Keratinocyte (primary cell): ENCODE measurements at regions not wholly inside any gene's neighbourhood (a gene's known extent, or its start where the extent isn't known, plus 50 kb on each side); places are given as distances from the start of the nearest gene placed in this dataset.

Source experiments
- DNase-seq: peaks from one replicate; pipeline ENCODE4 v3.0.0-alpha.2; 2011; ENCODE audit warnings: low read depth, missing footprints, low spot score
- FAIRE-seq: peaks from 2 replicates; lab custom pipeline; 2011; peaks lifted over from hg19 to GRCh38; lab: Jason Lieb, UNC
- H2AFZ ChIP-seq: 2 replicates; pipeline ENCODE4 v1.6.0; 2012; ENCODE audit warnings: low read length, control low read depth, inconsistent platforms; ENCODE audit not compliant: control insufficient read depth
- H3K27ac ChIP-seq: 2 replicates; pipeline ENCODE4 v1.5.1; 2011; ENCODE audit warnings: low read length; ENCODE audit not compliant: control insufficient read depth, insufficient read depth
- H3K27me3 ChIP-seq: 3 replicates; pipeline ENCODE4 v1.6.0; 2011; ENCODE audit warnings: low read length; ENCODE audit not compliant: control insufficient read depth, insufficient read depth; ENCODE audit errors: extremely low read depth
- H3K36me3 ChIP-seq, 2 experiments: 2 replicates in 1 of 2; 3 replicates in 1 of 2; pipeline ENCODE4 v1.5.1; 2011; ENCODE audit warnings: low read length in 2 of 2, mild to moderate bottlenecking in 1 of 2; ENCODE audit not compliant: control insufficient read depth in 2 of 2, insufficient read depth in 2 of 2; ENCODE audit errors: extremely low read depth in 1 of 2
- H3K4me1 ChIP-seq: 3 replicates; pipeline ENCODE4 v1.5.1; 2011; ENCODE audit warnings: low read length; ENCODE audit not compliant: control insufficient read depth, insufficient read depth; ENCODE audit errors: extremely low read depth
- H3K4me2 ChIP-seq: 3 replicates; pipeline ENCODE4 v1.6.0; 2011; ENCODE audit warnings: low read depth, low read length; ENCODE audit not compliant: control insufficient read depth, insufficient read depth; ENCODE audit errors: extremely low read depth
- H3K4me3 ChIP-seq, 3 experiments: fragments of 200-600 bp in 1 of 3; sonication (generic) in 1 of 3; 2 replicates in 2 of 3; 3 replicates in 1 of 3; pipeline ENCODE4 v1.5.1; 2011 to 2016; ENCODE audit warnings: low read length in 3 of 3, mild to moderate bottlenecking in 3 of 3, control low read depth in 2 of 3, inconsistent platforms in 1 of 3, low read depth in 1 of 3, mixed read lengths in 1 of 3, mixed run types in 1 of 3, moderate library complexity in 1 of 3; ENCODE audit not compliant: control insufficient read depth in 2 of 3, insufficient read depth in 2 of 3; ENCODE audit errors: extremely low read depth in 1 of 3
- H3K79me2 ChIP-seq: 2 replicates; pipeline ENCODE4 v1.6.0; 2012; ENCODE audit warnings: low read length; ENCODE audit not compliant: control insufficient read depth, insufficient read depth
- H3K9ac ChIP-seq: 3 replicates; pipeline ENCODE4 v1.6.0; 2011; ENCODE audit warnings: low read length; ENCODE audit not compliant: control insufficient read depth, insufficient read depth; ENCODE audit errors: extremely low read depth
- H3K9me1 ChIP-seq: 3 replicates; pipeline ENCODE4 v1.6.0; 2011; ENCODE audit warnings: low read length; ENCODE audit not compliant: control insufficient read depth, insufficient read depth; ENCODE audit errors: extremely low read depth
- H3K9me3 ChIP-seq: 2 replicates; pipeline ENCODE4 v1.5.1; 2012; ENCODE audit warnings: low read depth, low read length; ENCODE audit not compliant: control insufficient read depth
- H4K20me1 ChIP-seq: 3 replicates; pipeline ENCODE4 v1.6.0; 2011; ENCODE audit warnings: low read length; ENCODE audit not compliant: control insufficient read depth, insufficient read depth; ENCODE audit errors: extremely low read depth
- CTCF ChIP-seq, 3 experiments: IDR thresholded peaks in 1 of 3; conservative IDR thresholded peaks in 1 of 3; optimal IDR thresholded peaks in 1 of 3; 2 replicates in 2 of 3; 3 replicates in 1 of 3; pipeline versions ENCODE3 to v1.5.1; 2011; ENCODE audit warnings: low read length in 3 of 3, mild to moderate bottlenecking in 3 of 3, moderate library complexity in 2 of 3, control low read depth in 1 of 3, inconsistent platforms in 1 of 3; ENCODE audit not compliant: insufficient read depth in 2 of 3; ENCODE audit errors: extremely low read depth in 1 of 3
- EZH2 ChIP-seq: IDR thresholded peaks from one replicate; pipeline ENCODE4 v1.6.1; 2012; ENCODE audit warnings: inconsistent platforms, mild to moderate bottlenecking, low read length, moderate library complexity
- dilution Hi-C: fragments of 300-500 bp; cut with MboI; formaldehyde crosslinking; loops from one replicate; pipeline ENCODE4 v1.7.0; 2020; ENCODE audit warnings: low sequenced_read_pairs; ENCODE audit not compliant: extremely low pct_ligation_motif_present

- no peak for TF ChIP-seq CTCF (optimal IDR thresholded peaks at IDR 0.05 in 1 of 3, IDR thresholded peaks at IDR 0.05 in 1 of 3, conservative IDR thresholded peaks at IDR 0.05 in 1 of 3; ENCODE audit: extremely low read depth in 1 of 3, insufficient read depth in 2 of 3, low read length in 3 of 3)
- Histone ChIP-seq H3K79me2 (no peaks in the 10 kb centered on the region), H3K9ac (no peak overlapping the region), H3K4me1 (no peaks in the 10 kb centered on the region), H3K9me1 (no peaks in the 10 kb centered on the region), H2AFZ (no peak overlapping the region), H3K36me3 (no peaks in the 10 kb centered on the region), H3K4me2 (no peak overlapping the region), H3K9me3 (no peaks in the 10 kb centered on the region), H3K27ac (no peak overlapping the region), H4K20me1 (no peaks in the 10 kb centered on the region), H3K27me3 (no peaks in the 10 kb centered on the region), H3K4me3 (no peak overlapping the region)
- dilution Hi-C loops, result no loop called here
- FAIRE-seq (no peak), DNase-seq (no peak)
Observed at GRCh38 chr10:128530946-128531345, 404.7 kb upstream of the MKI67 start.

GRCh38 chr10:128534686-128535085 lies 408.5 kb upstream of the MKI67 start:
- no peaks in the 10 kb centered on the region for H3K36me3 ChIP-seq
- H3K9me1 ChIP-seq, result no peaks in the 10 kb centered on the region
- TF ChIP-seq EZH2 (no peak), CTCF (optimal IDR thresholded peaks at IDR 0.05 in 1 of 3, IDR thresholded peaks at IDR 0.05 in 1 of 3, conservative IDR thresholded peaks at IDR 0.05 in 1 of 3; ENCODE audit: extremely low read depth in 1 of 3, insufficient read depth in 2 of 3, low read length in 3 of 3) (no peak)
- FAIRE-seq, result no peak
- H3K4me2 ChIP-seq, result no peak overlapping the region
- dilution Hi-C loops, result no loop called here
- no peak overlapping the region for H2AFZ ChIP-seq
- no peaks in the 10 kb centered on the region for H3K27me3 ChIP-seq
- H4K20me1 ChIP-seq, result no peaks in the 10 kb centered on the region
- H3K9ac ChIP-seq, result no peak overlapping the region
- H3K9me3 ChIP-seq, result no peaks in the 10 kb centered on the region
- no peaks in the 10 kb centered on the region for H3K79me2 ChIP-seq
- no peak overlapping the region for H3K27ac ChIP-seq
- no peak for DNase-seq
- H3K4me1 ChIP-seq, result no peaks in the 10 kb centered on the region
- H3K4me3 ChIP-seq, result no peak overlapping the region
